ENCODE measurements at regions not wholly inside any gene's neighbourhood (a gene's known extent, or its start where the extent isn't known, plus 50 kb on each side); places are given as distances from the start of the nearest gene placed in this dataset.

DNA sequence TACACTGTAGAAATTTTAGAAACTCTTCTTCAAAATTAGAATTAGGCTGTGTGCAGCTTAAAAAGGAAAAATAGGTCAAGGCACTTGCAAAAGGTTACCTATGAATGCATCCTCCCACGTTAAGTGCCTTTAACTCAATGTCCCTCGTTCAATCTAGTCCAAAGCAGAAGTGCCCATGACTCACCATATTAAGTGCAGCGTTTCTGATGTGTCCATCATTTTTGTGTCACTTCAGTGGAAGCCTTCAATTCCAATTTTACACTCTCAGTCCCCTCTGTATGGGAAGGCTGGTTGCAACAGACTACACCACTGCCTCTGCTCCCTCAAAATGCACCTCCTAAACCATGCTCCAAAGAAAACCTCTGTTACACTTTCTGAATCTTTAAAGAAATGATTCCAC is 53.4 kb downstream of the FOXB1 start:
- Histone ChIP-seq H3K27ac (no peak overlapping the region), H3K27me3 (no peaks in the 10 kb centered on the region), H3K36me3 (no peaks in the 10 kb centered on the region), H3K4me3 (no peak overlapping the region), H3K9me3 (peaks cover 0 to 9% (median 0%) of the 10 kb centered on the region in 4 donors), H3K4me1 (no peaks in the 10 kb centered on the region)
- no peak for TF ChIP-seq POLR2A (IDR thresholded peaks at IDR 0.05)
- TF ChIP-seq, protein P1, sequence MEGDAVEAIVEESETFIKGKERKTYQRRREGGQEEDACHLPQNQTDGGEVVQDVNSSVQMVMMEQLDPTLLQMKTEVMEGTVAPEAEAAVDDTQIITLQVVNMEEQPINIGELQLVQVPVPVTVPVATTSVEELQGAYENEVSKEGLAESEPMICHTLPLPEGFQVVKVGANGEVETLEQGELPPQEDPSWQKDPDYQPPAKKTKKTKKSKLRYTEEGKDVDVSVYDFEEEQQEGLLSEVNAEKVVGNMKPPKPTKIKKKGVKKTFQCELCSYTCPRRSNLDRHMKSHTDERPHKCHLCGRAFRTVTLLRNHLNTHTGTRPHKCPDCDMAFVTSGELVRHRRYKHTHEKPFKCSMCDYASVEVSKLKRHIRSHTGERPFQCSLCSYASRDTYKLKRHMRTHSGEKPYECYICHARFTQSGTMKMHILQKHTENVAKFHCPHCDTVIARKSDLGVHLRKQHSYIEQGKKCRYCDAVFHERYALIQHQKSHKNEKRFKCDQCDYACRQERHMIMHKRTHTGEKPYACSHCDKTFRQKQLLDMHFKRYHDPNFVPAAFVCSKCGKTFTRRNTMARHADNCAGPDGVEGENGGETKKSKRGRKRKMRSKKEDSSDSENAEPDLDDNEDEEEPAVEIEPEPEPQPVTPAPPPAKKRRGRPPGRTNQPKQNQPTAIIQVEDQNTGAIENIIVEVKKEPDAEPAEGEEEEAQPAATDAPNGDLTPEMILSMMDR (IDR thresholded peaks at IDR 0.05), result no peak
- no peak for DNase-seq

DNA sequence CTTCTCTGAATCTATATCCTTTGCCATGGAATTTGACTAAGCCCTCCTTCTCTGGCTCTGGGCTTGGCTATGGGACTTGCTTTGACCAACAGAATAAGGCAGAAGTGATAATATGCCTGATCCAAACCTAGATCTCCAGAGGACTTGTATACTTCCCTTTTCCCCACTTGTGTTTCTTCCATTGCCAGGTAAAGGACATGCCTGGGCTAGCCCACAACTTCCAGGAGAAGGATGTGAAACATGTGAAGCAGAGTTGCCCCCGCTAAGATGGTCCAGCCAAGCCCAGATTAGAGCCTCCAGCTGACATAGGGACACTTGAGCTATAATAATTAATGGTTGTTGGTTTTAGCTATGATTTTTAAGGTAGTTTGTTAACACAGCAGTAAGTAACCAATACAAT is 55.1 kb downstream of the FOXB1 start:
- H3K36me3 ChIP-seq, result no peaks in the 10 kb centered on the region
- TF ChIP-seq, protein P1 (IDR thresholded peaks at IDR 0.05), result no peak
- no peak for TF ChIP-seq POLR2A (IDR thresholded peaks at IDR 0.05)

DNA sequence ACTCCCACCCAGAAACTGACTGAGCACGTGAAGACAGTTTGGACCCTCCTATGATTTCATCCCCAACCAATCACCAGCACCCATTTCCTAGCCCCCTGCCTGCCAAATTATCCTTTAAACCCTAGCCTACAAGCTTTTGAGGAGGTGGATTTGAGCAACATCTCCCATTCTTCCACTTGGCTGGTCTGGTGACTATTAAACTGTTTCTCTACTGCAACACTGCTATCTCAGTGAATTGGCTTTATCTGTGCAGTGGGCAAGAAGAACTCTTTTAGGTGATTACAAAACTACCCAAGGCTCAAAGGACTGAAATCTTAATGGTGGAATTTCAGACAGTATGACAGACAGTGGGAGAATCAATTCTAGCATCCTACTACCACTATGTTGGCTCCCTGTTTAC is 57.6 kb downstream of the FOXB1 start:
- TF ChIP-seq POLR2A (IDR thresholded peaks at IDR 0.05), result no peak
- TF ChIP-seq, protein P1 (IDR thresholded peaks at IDR 0.05), result no peak
- H3K4me3 ChIP-seq, result no peak overlapping the region
- DNase-seq, result no peak
- H3K9me3 ChIP-seq, result peaks cover 0 to 9% (median 0%) of the 10 kb centered on the region in 4 donors
- H3K27me3 ChIP-seq, result no peaks in the 10 kb centered on the region
- no peaks in the 10 kb centered on the region for H3K36me3 ChIP-seq
- H3K27ac ChIP-seq, result no peak overlapping the region
- H3K4me1 ChIP-seq, result no peaks in the 10 kb centered on the region

More for the DNA sequence above, 55.1 kb downstream of the FOXB1 start:
- no peak for DNase-seq
- Histone ChIP-seq H3K4me1 (no peaks in the 10 kb centered on the region), H3K27ac (no peak overlapping the region), H3K9me3 (peaks cover 0 to 9% (median 0%) of the 10 kb centered on the region in 4 donors), H3K4me3 (no peak overlapping the region), H3K27me3 (no peaks in the 10 kb centered on the region)

DNA sequence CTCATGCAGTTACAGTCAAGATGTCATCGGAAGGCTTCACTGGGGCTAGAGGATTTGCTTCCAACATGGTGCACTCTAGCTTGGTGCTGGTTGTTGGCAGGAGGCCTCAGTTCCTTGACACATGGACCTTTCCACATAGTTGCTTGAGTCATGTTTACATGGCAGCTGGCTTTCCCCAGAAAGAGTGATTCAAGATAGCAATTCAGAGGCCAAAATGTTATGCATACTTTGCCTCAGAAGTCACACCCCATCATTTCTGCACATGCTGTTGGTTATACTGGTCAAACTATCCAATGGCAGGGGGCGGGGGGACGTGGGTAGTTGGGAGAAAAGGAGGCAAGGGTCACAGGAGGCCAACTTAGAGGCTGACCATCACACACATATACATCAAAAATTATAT is 58.7 kb downstream of the FOXB1 start:
- TF ChIP-seq, protein P1 (IDR thresholded peaks at IDR 0.05), result no peak
- no peak for TF ChIP-seq POLR2A (IDR thresholded peaks at IDR 0.05)
- DNase-seq, result no peak
- no peak overlapping the region for H3K27ac ChIP-seq
- no peaks in the 10 kb centered on the region for H3K4me1 ChIP-seq
- H3K27me3 ChIP-seq, result no peaks in the 10 kb centered on the region
- H3K4me3 ChIP-seq, result no peak overlapping the region
- no peaks in the 10 kb centered on the region for H3K36me3 ChIP-seq
- H3K9me3 ChIP-seq, result peaks cover 0 to 9% (median 0%) of the 10 kb centered on the region in 4 donors

DNA sequence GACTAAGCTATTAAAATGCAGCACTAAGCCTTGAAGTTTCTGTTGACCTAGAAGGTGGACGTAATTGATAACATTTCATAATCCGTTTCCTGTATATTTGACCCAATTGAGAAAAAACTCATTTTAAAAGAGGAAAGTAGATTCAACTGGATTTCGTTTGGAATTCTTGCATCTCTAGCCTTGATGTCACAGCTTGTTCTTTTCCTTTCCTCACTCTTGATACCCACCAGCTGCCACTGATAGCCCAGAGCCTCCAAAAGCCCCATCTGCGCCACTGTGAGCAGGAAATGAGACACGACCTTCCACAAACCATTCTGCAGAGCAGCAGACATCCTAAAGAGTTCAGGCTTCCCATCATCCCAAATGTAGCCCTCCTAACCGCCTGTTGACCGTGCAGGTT is 61.8 kb downstream of the FOXB1 start:
- no peak for DNase-seq
- no peak overlapping the region for H3K4me3 ChIP-seq
- no peak overlapping the region for H3K27ac ChIP-seq
- H3K9me3 ChIP-seq, result peaks cover 0 to 9% (median 0%) of the 10 kb centered on the region in 4 donors
- H3K27me3 ChIP-seq, result no peaks in the 10 kb centered on the region
- TF ChIP-seq POLR2A (IDR thresholded peaks at IDR 0.05), result no peak
- TF ChIP-seq, protein P1 (IDR thresholded peaks at IDR 0.05), result no peak
- H3K4me1 ChIP-seq, result no peaks in the 10 kb centered on the region
- no peaks in the 10 kb centered on the region for H3K36me3 ChIP-seq
